PFSK-1 (cell line): ENCODE measurements at regions not wholly inside any gene's neighbourhood (a gene's known extent, or its start where the extent isn't known, plus 50 kb on each side); places are given as distances from the start of the nearest gene placed in this dataset.

ENCODE experiments used
- POLR2AphosphoS5 ChIP-seq: IDR thresholded peaks from 2 replicates; pipeline ENCODE4 v1.6.1; 2012; ENCODE audit warnings: low read depth, mild to moderate bottlenecking, control low read depth, low read length, moderate library complexity
- SIN3A ChIP-seq: IDR thresholded peaks from 2 replicates; pipeline ENCODE4 v1.6.1; 2012; ENCODE audit warnings: mild to moderate bottlenecking, low read length, moderate library complexity, borderline replicate concordance; ENCODE audit not compliant: insufficient read depth
- TAF1 ChIP-seq: IDR thresholded peaks from 2 replicates; pipeline ENCODE4 v1.6.1; 2012; ENCODE audit warnings: low read length, control low read depth, borderline replicate concordance; ENCODE audit not compliant: insufficient read depth
- TF ChIP-seq, protein P1 (sequence below), 2 experiments: IDR thresholded peaks; 2 replicates each; pipeline versions ENCODE4 v1.6.1 to v1.8.0; 2011 to 2012; ENCODE audit warnings: low read depth in 2 of 2, low read length in 2 of 2, control low read depth in 1 of 2, inconsistent platforms in 1 of 2, mild to moderate bottlenecking in 1 of 2, moderate library complexity in 1 of 2; ENCODE audit not compliant: insufficient read depth in 1 of 2

DNA sequence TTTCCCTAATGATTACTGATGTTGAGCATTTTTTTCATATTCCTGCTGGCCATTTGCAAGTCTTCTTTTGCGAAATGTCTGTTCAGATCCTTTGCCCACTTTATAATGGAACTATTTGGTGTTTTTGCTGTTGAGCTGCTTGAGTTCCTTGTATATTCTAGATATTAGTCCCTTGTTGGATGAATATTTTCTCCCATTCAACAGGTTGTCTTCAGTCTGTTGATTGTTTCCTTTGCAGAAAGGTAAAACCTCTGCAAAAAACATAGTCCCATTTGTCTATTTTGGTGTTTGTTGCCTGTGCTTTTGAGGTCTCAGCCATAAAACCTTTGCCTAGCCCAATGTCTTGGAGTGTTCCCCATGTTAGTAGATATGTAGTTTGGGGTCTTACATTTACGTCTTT, 78.0 kb upstream of the GUCA2B start:
- TF ChIP-seq, protein P1, sequence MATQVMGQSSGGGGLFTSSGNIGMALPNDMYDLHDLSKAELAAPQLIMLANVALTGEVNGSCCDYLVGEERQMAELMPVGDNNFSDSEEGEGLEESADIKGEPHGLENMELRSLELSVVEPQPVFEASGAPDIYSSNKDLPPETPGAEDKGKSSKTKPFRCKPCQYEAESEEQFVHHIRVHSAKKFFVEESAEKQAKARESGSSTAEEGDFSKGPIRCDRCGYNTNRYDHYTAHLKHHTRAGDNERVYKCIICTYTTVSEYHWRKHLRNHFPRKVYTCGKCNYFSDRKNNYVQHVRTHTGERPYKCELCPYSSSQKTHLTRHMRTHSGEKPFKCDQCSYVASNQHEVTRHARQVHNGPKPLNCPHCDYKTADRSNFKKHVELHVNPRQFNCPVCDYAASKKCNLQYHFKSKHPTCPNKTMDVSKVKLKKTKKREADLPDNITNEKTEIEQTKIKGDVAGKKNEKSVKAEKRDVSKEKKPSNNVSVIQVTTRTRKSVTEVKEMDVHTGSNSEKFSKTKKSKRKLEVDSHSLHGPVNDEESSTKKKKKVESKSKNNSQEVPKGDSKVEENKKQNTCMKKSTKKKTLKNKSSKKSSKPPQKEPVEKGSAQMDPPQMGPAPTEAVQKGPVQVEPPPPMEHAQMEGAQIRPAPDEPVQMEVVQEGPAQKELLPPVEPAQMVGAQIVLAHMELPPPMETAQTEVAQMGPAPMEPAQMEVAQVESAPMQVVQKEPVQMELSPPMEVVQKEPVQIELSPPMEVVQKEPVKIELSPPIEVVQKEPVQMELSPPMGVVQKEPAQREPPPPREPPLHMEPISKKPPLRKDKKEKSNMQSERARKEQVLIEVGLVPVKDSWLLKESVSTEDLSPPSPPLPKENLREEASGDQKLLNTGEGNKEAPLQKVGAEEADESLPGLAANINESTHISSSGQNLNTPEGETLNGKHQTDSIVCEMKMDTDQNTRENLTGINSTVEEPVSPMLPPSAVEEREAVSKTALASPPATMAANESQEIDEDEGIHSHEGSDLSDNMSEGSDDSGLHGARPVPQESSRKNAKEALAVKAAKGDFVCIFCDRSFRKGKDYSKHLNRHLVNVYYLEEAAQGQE (IDR thresholded peaks at IDR 0.05; ENCODE audit: insufficient read depth in 1 of 2, low read depth in 2 of 2, low read length in 2 of 2): no peak
- TF ChIP-seq TAF1 (no peak), POLR2AphosphoS5 (no peak), SIN3A (no peak)
